ENCODE measurements at regions not wholly inside any gene's neighbourhood (a gene's known extent, or its start where the extent isn't known, plus 50 kb on each side); places are given as distances from the start of the nearest gene placed in this dataset.

- TF ChIP-seq USF2 (CRISPR knock-in tag; IDR thresholded peaks at IDR 0.05) (no peak), PRDM10 (IDR thresholded peaks at IDR 0.05; ENCODE audit: partially characterized antibody) (no peak), HDAC2 (IDR thresholded peaks at IDR 0.05) (no peak), TAF1 (IDR thresholded peaks at IDR 0.05; ENCODE audit: control insufficient read depth, extremely low read depth, insufficient read depth, low read length, severe bottlenecking) (no peak), ETV5 (CRISPR knock-in tag; IDR thresholded peaks at IDR 0.05; ENCODE audit: low read depth) (no peak), MXI1 (IDR thresholded peaks at IDR 0.05; ENCODE audit: low read depth, low read length) (no peak), EWSR1 (IDR thresholded peaks at IDR 0.05; ENCODE audit: borderline replicate concordance, low read depth, partially characterized antibody) (no peak), KDM5B (IDR thresholded peaks at IDR 0.05; ENCODE audit: insufficient replicate concordance, low read depth, low read length) (no peak), ZNF436 (CRISPR knock-in tag; IDR thresholded peaks at IDR 0.05) (no peak), BHLHE40 (IDR thresholded peaks at IDR 0.05; ENCODE audit: low read length) (no peak), CHD1 (IDR thresholded peaks at IDR 0.05; ENCODE audit: low read length) (no peak)
- TF ChIP-seq, protein P1, sequence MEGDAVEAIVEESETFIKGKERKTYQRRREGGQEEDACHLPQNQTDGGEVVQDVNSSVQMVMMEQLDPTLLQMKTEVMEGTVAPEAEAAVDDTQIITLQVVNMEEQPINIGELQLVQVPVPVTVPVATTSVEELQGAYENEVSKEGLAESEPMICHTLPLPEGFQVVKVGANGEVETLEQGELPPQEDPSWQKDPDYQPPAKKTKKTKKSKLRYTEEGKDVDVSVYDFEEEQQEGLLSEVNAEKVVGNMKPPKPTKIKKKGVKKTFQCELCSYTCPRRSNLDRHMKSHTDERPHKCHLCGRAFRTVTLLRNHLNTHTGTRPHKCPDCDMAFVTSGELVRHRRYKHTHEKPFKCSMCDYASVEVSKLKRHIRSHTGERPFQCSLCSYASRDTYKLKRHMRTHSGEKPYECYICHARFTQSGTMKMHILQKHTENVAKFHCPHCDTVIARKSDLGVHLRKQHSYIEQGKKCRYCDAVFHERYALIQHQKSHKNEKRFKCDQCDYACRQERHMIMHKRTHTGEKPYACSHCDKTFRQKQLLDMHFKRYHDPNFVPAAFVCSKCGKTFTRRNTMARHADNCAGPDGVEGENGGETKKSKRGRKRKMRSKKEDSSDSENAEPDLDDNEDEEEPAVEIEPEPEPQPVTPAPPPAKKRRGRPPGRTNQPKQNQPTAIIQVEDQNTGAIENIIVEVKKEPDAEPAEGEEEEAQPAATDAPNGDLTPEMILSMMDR (IDR thresholded peaks at IDR 0.05 in 2 of 3, conservative IDR thresholded peaks at IDR 0.05 in 1 of 3; ENCODE audit: insufficient read depth in 2 of 3, low read depth in 1 of 3, low read length in 3 of 3): no peak
- TF ChIP-seq, protein P2, sequence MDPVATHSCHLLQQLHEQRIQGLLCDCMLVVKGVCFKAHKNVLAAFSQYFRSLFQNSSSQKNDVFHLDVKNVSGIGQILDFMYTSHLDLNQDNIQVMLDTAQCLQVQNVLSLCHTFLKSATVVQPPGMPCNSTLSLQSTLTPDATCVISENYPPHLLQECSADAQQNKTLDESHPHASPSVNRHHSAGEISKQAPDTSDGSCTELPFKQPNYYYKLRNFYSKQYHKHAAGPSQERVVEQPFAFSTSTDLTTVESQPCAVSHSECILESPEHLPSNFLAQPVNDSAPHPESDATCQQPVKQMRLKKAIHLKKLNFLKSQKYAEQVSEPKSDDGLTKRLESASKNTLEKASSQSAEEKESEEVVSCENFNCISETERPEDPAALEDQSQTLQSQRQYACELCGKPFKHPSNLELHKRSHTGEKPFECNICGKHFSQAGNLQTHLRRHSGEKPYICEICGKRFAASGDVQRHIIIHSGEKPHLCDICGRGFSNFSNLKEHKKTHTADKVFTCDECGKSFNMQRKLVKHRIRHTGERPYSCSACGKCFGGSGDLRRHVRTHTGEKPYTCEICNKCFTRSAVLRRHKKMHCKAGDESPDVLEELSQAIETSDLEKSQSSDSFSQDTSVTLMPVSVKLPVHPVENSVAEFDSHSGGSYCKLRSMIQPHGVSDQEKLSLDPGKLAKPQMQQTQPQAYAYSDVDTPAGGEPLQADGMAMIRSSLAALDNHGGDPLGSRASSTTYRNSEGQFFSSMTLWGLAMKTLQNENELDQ (CRISPR knock-in tag; IDR thresholded peaks at IDR 0.05; ENCODE audit: borderline replicate concordance): no peak
Observed at GRCh38 chr1:234877761-234878160, 250.9 kb downstream of the TOMM20 start.

All from K562 (cell line).